Kidney (tissue), 13 donors: ENCODE measurements at regions not wholly inside any gene's neighbourhood (a gene's known extent, or its start where the extent isn't known, plus 50 kb on each side); places are given as distances from the start of the nearest gene placed in this dataset.

Experiments
- DNase-seq, 5 donors: peaks; one replicate each; pipeline ENCODE4 v3.0.0-alpha.2; 2013 to 2020
- FAIRE-seq: peaks from 2 replicates; lab custom pipeline; 2012; peaks lifted over from hg19 to GRCh38; lab: Jason Lieb, UNC
- H3K27ac ChIP-seq, 2 donors: one replicate each; pipeline ENCODE4 v1.7.0; 2013; ENCODE audit warnings: low read depth in 2 of 2, low read length in 2 of 2, inconsistent platforms in 1 of 2
- H3K27me3 ChIP-seq: one replicate; pipeline ENCODE4 v1.7.1; 2013; ENCODE audit warnings: low read length, inconsistent platforms; ENCODE audit not compliant: control insufficient read depth, insufficient read depth
- H3K36me3 ChIP-seq, 3 donors: one replicate each; pipeline versions ENCODE4 v1.7.0 to v1.7.1; 2013; ENCODE audit warnings: low read length in 3 of 3, control low read depth in 1 of 3, inconsistent platforms in 1 of 3; ENCODE audit not compliant: insufficient read depth in 3 of 3, control insufficient read depth in 2 of 3
- H3K4me1 ChIP-seq, 3 donors: one replicate each; pipeline versions ENCODE4 v1.7.0 to v1.7.1; 2013; ENCODE audit warnings: low read length in 3 of 3, inconsistent platforms in 1 of 3, low read depth in 1 of 3; ENCODE audit not compliant: control insufficient read depth in 2 of 3, insufficient read depth in 2 of 3
- H3K4me3 ChIP-seq, 3 donors: one replicate each; pipeline versions ENCODE4 v1.7.0 to v1.8.1; 2013; ENCODE audit warnings: low read length in 3 of 3, control low read depth in 1 of 3, inconsistent platforms in 1 of 3
- H3K9ac ChIP-seq, 3 donors: one replicate each; pipeline versions ENCODE4 v1.7.0 to v1.7.1; 2013; ENCODE audit warnings: low read length in 3 of 3, control low read depth in 1 of 3, inconsistent platforms in 1 of 3
- H3K9me3 ChIP-seq, 3 donors: one replicate each; pipeline versions ENCODE4 v1.7.0 to v1.7.1; 2013; ENCODE audit warnings: low read length in 3 of 3, control low read depth in 1 of 3, inconsistent platforms in 1 of 3; ENCODE audit not compliant: control insufficient read depth in 2 of 3, insufficient read depth in 1 of 3
- intact Hi-C: fragments of 100-400 bp; cut with DNase I; formaldehyde crosslinking; loops from one replicate; pipeline ENCODE4 v1.11.1; 2022
- TF ChIP-seq, protein P1 (sequence below): IDR thresholded peaks from 3 replicates; pipeline ENCODE4 v1.5.1; 2012; ENCODE audit warnings: mild to moderate bottlenecking, moderate library complexity, borderline replicate concordance; ENCODE audit not compliant: insufficient read depth; ENCODE audit errors: extremely low read depth
- donor health status: control.
- donor health status: control.
- donor health status: control.
- donor health status: control.
- donor health status: control.
- donor health status: DM: yes; HTN: yes; CAD: no.
- donor health status: Normal renal cell carcinoma (clear cell type).

DNA sequence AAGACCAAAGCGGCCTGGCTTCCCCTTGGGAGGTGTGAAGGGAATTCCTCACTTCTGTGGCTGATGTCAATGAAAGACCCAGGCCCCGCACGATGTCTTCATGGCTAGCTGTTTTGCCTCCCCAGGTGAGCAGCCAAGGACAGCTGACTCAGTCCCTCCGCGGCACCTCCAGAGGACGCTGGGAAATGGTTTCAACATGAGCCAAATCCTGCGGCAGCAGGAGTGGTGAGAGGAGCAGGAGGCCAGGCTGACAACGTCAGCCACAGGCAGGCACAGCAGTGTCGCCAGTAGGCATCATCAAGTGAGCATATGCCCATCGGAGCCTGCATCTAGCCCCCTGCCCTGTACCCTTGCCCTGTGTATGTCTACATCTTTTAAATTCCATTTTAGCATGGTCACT, 156.4 kb upstream of the RAB6C start:
- TF ChIP-seq, protein P1, sequence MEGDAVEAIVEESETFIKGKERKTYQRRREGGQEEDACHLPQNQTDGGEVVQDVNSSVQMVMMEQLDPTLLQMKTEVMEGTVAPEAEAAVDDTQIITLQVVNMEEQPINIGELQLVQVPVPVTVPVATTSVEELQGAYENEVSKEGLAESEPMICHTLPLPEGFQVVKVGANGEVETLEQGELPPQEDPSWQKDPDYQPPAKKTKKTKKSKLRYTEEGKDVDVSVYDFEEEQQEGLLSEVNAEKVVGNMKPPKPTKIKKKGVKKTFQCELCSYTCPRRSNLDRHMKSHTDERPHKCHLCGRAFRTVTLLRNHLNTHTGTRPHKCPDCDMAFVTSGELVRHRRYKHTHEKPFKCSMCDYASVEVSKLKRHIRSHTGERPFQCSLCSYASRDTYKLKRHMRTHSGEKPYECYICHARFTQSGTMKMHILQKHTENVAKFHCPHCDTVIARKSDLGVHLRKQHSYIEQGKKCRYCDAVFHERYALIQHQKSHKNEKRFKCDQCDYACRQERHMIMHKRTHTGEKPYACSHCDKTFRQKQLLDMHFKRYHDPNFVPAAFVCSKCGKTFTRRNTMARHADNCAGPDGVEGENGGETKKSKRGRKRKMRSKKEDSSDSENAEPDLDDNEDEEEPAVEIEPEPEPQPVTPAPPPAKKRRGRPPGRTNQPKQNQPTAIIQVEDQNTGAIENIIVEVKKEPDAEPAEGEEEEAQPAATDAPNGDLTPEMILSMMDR = no peak
- H3K4me3 ChIP-seq = no peak overlapping the region
- H3K27me3 ChIP-seq = no peaks in the 10 kb centered on the region
- intact Hi-C loops = no loop called here
- no peaks in the 10 kb centered on the region for H3K9me3 ChIP-seq
- H3K27ac ChIP-seq = no peak overlapping the region
- no peak overlapping the region for H3K9ac ChIP-seq
- no peaks in the 10 kb centered on the region for H3K36me3 ChIP-seq
- DNase-seq = no peak
- no peak for FAIRE-seq
- no peaks in the 10 kb centered on the region for H3K4me1 ChIP-seq

DNA sequence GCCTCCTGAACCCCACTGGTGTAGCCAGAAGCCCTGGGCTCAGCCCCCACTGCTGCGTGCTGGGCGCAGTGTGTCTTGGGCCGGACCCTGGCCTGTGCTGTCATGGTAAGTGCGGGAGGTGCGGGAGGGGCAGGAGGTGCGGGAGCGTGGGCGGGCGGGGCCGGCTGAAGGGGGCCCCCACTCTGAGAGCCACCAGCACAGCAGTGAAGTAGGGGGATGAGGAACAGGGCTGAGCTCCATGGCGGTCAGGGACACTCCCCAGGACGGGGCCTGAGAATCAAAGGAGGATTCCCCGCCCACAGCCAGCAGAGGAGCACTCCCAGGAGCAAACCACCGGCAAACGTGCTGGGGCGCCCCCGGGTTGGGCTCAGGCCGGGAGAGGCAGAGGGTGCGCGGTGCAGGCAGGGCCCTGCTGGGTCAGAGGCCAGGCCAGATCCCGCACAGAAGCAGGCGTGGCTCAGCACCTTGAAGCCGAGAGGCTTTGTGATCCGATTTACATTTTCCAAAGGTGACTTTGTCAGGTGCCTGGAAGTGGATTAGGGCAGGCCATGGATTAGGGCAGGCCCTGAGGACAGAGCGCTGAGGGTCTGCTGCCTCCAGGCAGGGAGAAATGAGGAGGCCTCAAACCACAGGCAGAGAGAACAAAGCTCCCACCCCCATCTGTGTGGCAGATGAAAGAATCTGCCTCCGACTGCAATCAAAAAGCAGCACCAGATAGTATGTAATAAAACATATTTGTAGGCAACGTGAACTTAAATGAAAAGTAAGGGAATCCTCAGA, 152.0 kb upstream of the RAB6C start:
- intact Hi-C loops = no loop called here

GRCh38 chr2:129828792-129829191, 150.7 kb upstream of the RAB6C start:
- TF ChIP-seq, protein P1 = no peak
- intact Hi-C loops = no loop called here

More for the DNA sequence above, 152.0 kb upstream of the RAB6C start:
- peak in 3 of 5 donors; percentile 14 to 79 (median 28) for DNase-seq
- no peak overlapping the region for H3K27ac ChIP-seq
- no peaks in the 10 kb centered on the region for H3K27me3 ChIP-seq
- no peaks in the 10 kb centered on the region for H3K4me1 ChIP-seq
- TF ChIP-seq, protein P1 = no peak
- H3K36me3 ChIP-seq = no peaks in the 10 kb centered on the region
- H3K4me3 ChIP-seq = no peak overlapping the region
- H3K9me3 ChIP-seq = peaks cover 0 to 8% (median 4%) of the 10 kb centered on the region in 3 donors
- H3K9ac ChIP-seq = no peak overlapping the region
- FAIRE-seq = no peak

More at GRCh38 chr2:129828792-129829191, 150.7 kb upstream of the RAB6C start:
- no peaks in the 10 kb centered on the region for H3K4me1 ChIP-seq
- no peak for DNase-seq
- FAIRE-seq = no peak
- H3K4me3 ChIP-seq = no peak overlapping the region
- H3K36me3 ChIP-seq = no peaks in the 10 kb centered on the region
- H3K27ac ChIP-seq = no peak overlapping the region
- H3K9ac ChIP-seq = no peak overlapping the region
- peaks cover 0 to 8% (median 4%) of the 10 kb centered on the region in 3 donors for H3K9me3 ChIP-seq
- no peaks in the 10 kb centered on the region for H3K27me3 ChIP-seq
